Neutrophil (primary cell): ENCODE measurements at regions not wholly inside any gene's neighbourhood (a gene's known extent, or its start where the extent isn't known, plus 50 kb on each side); places are given as distances from the start of the nearest gene placed in this dataset.
"Not testable (repeated sequence)": the region's sequence is repeated elsewhere in the genome, so short reads cannot be mapped to it uniquely, and the experiment has no call there.

Experiments
- H3K27ac ChIP-seq: fragments of 200-600 bp; sonication (generic); 2 replicates; pipeline ENCODE4 v1.5.1; 2016; ENCODE audit warnings: mild to moderate bottlenecking, moderate library complexity
- H3K27me3 ChIP-seq: fragments of 200-600 bp; sonication (generic); 2 replicates; pipeline ENCODE4 v1.6.0; 2016; ENCODE audit warnings: mild to moderate bottlenecking
- H3K36me3 ChIP-seq: fragments of 200-600 bp; sonication (generic); 2 replicates; pipeline ENCODE4 v1.5.1; 2017
- H3K4me1 ChIP-seq, 2 experiments: fragments of 200-600 bp in 1 of 2; sonication (generic) in 1 of 2; 1 replicate in 1 of 2; 2 replicates in 1 of 2; pipeline versions ENCODE4 v1.5.1 to v1.6.1; 2013 to 2016; ENCODE audit warnings: low read depth in 1 of 2, low read length in 1 of 2, mild to moderate bottlenecking in 1 of 2, moderate library complexity in 1 of 2; ENCODE audit not compliant: control insufficient read depth in 1 of 2, insufficient read depth in 1 of 2
- H3K4me3 ChIP-seq, 2 experiments: fragments of 200-600 bp in 1 of 2; sonication (generic) in 1 of 2; 1 replicate in 1 of 2; 2 replicates in 1 of 2; pipeline ENCODE4 v1.5.1; 2013 to 2016; ENCODE audit warnings: low read depth in 1 of 2, low read length in 1 of 2, mild to moderate bottlenecking in 1 of 2, moderate library complexity in 1 of 2
- H3K9me3 ChIP-seq: fragments of 200-600 bp; sonication (generic); 2 replicates; pipeline ENCODE4 v1.5.1; 2016
- TF ChIP-seq, protein P1 (sequence below): fragments of 200-600 bp; sonication (generic); IDR thresholded peaks from 2 replicates; pipeline ENCODE4 v1.5.1; 2016; ENCODE audit warnings: antibody characterized with exemption

GRCh38 chr12:30164382-30165318, 380.9 kb upstream of the TMTC1 start:
- TF ChIP-seq, protein P1, sequence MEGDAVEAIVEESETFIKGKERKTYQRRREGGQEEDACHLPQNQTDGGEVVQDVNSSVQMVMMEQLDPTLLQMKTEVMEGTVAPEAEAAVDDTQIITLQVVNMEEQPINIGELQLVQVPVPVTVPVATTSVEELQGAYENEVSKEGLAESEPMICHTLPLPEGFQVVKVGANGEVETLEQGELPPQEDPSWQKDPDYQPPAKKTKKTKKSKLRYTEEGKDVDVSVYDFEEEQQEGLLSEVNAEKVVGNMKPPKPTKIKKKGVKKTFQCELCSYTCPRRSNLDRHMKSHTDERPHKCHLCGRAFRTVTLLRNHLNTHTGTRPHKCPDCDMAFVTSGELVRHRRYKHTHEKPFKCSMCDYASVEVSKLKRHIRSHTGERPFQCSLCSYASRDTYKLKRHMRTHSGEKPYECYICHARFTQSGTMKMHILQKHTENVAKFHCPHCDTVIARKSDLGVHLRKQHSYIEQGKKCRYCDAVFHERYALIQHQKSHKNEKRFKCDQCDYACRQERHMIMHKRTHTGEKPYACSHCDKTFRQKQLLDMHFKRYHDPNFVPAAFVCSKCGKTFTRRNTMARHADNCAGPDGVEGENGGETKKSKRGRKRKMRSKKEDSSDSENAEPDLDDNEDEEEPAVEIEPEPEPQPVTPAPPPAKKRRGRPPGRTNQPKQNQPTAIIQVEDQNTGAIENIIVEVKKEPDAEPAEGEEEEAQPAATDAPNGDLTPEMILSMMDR = no peak
- Histone ChIP-seq H3K36me3 (no peaks in the 10 kb centered on the region), H3K27me3 (peaks cover 18% of the 10 kb centered on the region), H3K4me3 (no peak overlapping the region), H3K4me1 (no peaks in the 10 kb centered on the region), H3K27ac (no peak overlapping the region), H3K9me3 (no peaks in the 10 kb centered on the region)

- H3K4me1 ChIP-seq, H3K9me3 ChIP-seq, H3K4me3 ChIP-seq, H3K27me3 ChIP-seq, H3K27ac ChIP-seq, H3K36me3 ChIP-seq: not testable (repeated sequence)
Measured at GRCh38 chr12:30156833-30157232, 373.1 kb upstream of the TMTC1 start.

GRCh38 chr12:30155001-30155730, 371.4 kb upstream of the TMTC1 start:
- no peak overlapping the region for H3K4me3 ChIP-seq
- H3K9me3 ChIP-seq = no peaks in the 10 kb centered on the region
- TF ChIP-seq, protein P1 = no peak
- no peaks in the 10 kb centered on the region for H3K4me1 ChIP-seq
- H3K27me3 ChIP-seq = no peaks in the 10 kb centered on the region
- no peaks in the 10 kb centered on the region for H3K36me3 ChIP-seq
- no peak overlapping the region for H3K27ac ChIP-seq

- Histone ChIP-seq H3K36me3 (no peaks in the 10 kb centered on the region), H3K27me3 (no peaks in the 10 kb centered on the region), H3K4me3 (no peak overlapping the region), H3K4me1 (no peaks in the 10 kb centered on the region), H3K27ac (no peak overlapping the region), H3K9me3 (no peaks in the 10 kb centered on the region)
- TF ChIP-seq, protein P1 = no peak
Measured at GRCh38 chr12:30153981-30154380, 370.2 kb upstream of the TMTC1 start.

DNA sequence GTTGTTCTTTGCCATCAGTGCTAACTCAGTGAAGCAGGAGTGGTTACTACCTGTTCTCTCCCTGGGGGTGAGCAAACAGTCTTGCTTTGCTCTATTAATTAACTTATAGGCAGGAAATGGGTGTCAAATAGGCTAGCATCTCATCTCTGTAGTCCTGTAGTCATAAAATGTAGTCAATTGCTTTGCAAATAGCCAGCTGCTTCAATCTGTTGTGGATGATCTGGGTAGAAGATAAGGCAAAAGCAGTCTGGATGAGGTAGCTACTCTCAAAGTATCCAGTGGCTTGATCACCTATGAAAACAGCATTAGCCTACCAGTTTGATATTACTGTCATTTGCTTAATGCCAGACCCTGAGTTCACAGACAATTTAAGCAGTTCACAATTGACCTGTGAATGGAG, 369.0 kb upstream of the TMTC1 start:
- H3K36me3 ChIP-seq = no peaks in the 10 kb centered on the region
- no peak overlapping the region for H3K4me3 ChIP-seq
- no peaks in the 10 kb centered on the region for H3K4me1 ChIP-seq
- H3K9me3 ChIP-seq = no peaks in the 10 kb centered on the region
- no peak overlapping the region for H3K27ac ChIP-seq
- no peaks in the 10 kb centered on the region for H3K27me3 ChIP-seq
- TF ChIP-seq, protein P1 = no peak

DNA sequence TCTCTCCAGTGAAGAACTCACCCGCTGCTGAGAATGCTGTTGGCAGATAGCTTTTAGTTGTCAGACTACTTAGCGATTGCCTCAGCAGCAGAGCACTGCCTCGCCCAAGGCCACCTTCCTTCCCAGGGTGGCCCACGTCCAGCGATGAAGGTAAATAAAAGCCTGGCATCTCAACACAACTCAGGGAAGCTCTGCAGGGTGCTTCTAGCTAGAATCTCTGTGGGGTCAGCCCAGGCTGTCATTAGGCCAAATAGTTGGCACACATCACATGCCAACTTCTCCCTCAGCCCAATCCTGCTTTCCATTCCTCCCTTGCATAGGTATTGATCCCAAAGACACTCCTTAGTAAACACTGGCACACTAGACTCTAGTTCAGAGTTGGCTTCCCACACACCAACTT, 368.1 kb upstream of the TMTC1 start:
- Histone ChIP-seq H3K4me3 (no peak overlapping the region), H3K9me3 (no peaks in the 10 kb centered on the region), H3K27ac (no peak overlapping the region), H3K4me1 (no peaks in the 10 kb centered on the region), H3K27me3 (no peaks in the 10 kb centered on the region), H3K36me3 (no peaks in the 10 kb centered on the region)
- TF ChIP-seq, protein P1 = no peak
